8988T (cell line): ENCODE measurements at regions not wholly inside any gene's neighbourhood (a gene's known extent, or its start where the extent isn't known, plus 50 kb on each side); places are given as distances from the start of the nearest gene placed in this dataset.
"Not testable (repeated sequence)": the region's sequence is repeated elsewhere in the genome, so short reads cannot be mapped to it uniquely, and the experiment has no call there.

Experiments used
- DNase-seq: peaks from one replicate; pipeline ENCODE4 v3.0.0; 2011

DNA sequence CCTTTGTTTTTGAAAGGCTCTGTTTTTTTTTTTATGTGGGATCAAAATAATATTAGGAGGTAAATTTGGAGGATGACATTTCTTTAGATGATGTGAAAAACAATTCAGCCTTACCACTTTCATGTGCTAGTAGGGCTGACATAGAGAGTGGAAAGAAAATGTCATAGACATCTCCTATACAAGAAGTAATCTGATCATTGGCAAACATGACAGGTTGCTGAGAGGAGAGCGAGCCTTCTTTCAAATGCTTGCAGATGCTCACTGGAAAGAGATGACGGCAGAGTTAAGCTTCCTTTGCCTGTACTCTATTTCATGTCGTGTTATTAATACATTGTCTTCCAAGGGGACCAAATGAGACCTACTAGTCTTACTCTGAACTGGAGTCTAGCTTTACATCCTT is 160.1 kb upstream of the DAP start:
- DNase-seq = no peak

DNA sequence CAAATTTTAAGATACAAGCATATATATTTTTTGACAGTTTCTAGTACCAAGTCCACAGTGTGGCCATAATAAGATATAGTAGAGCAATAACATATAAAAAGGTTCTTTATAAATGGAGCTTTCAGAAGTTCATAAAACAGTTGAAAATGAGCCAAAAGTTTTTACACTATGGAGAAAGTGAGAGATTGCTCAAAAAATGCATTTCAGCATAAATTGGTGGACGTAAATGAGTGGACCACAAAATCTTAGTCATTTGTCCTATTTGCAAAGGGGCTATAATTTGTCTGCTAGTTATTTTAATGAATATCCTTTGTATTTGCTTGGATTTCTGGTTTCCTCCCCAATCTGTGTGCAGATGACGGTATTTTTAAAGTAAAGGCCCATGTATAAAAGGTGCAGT is 159.4 kb upstream of the DAP start:
- DNase-seq = no peak

DNA sequence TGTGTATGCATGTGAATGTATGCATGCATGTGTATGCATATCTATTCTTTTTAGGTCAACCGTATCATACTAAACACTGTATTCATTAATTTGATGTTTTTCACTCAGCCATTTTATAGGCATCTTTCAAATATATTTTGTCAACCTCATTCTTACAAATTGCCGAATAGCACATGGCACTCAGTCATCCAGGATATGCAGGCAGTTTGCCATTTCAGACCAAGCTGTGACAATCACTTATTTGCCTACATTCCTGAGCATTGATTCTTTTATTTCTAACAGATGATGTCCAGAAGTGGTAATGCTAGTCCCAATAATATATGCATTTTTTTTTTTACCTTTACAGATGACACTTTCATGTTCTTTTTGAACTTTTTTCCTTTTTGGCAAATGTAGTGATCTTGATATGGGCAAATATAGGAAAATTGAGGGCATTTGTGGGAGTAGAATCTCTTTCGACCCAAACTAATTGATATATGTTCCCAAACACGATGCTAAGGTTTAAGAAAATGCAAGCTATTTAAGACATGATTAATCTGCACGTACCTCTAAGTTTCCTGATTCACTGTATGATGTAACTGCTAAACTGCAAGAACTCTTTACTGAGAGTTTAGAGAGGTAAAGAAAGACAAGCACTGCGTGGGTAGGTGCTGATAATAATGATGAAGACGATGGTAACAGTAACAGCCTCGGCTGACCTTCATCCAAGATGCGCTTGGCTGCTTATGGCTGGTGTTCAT is 153.9 kb upstream of the DAP start:
- no peak for DNase-seq

DNA sequence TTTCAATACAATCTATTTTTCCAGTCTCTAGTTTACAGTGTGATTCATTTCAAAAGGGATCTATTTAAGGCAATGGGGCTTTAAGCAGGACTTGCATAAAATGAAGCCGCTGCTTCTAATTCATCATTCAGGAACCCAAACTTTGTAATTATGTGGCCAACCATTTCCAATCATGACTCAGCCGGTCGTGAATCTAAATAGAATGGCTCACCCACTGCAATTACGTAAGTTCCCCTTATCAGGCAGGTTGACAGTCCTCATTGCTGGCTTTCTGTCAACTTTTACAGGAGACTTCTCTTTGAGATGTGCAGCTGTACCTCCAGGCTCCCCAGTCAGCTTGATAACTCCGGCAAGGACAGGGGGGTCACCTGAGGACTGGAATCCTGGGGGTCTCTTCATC is 152.8 kb upstream of the DAP start:
- DNase-seq = no peak

DNA sequence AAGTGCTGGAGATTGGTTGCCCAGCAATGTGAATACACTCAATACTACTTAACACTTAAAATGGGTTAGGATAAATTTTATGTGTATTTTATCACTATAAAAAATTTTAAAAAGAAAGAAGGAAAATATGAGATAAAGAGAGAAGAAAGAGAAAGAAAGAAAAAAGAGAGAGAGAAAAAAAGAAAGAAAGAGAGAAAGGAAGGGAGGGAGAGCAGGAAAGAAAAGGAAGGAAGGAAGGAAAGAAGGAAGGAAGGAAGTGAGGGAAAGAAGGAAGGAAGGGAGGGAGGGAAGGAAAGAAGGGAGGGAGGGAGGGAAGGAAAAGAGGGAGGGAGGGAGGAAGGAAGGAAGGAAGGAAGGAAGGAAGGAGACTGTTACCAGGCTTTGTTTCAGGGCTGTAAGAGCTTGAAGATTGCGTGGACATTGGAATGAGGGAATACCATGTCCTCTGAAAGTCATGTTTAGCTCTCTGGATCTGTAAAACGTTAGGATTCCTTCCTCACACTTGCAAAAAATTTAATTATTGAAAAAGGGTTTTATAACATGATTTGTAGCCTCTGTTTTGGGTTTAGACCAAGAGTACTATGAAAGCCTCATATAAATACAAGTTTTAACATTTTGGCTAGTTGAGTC is 152.3 kb upstream of the DAP start:
- DNase-seq = no peak

DNA sequence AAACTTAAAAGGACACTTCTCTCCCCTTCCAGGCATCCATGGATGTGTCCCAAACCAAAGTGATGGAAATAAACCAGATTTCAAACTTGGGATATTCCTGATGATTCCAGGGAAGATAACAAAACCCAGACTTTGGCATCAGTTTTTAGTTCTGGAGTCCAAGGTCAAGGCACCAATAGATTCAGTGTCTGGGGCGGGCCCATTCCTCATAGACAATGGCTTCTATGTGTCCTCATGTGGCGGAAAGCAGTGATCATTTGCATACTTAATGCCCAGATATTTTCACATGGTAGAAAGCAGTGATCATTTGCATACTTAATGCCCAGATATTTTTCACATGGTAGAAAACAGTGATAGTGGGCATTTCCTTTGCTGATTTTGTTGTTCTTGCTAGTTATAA is 151.4 kb upstream of the DAP start:
- DNase-seq = no peak

DNA sequence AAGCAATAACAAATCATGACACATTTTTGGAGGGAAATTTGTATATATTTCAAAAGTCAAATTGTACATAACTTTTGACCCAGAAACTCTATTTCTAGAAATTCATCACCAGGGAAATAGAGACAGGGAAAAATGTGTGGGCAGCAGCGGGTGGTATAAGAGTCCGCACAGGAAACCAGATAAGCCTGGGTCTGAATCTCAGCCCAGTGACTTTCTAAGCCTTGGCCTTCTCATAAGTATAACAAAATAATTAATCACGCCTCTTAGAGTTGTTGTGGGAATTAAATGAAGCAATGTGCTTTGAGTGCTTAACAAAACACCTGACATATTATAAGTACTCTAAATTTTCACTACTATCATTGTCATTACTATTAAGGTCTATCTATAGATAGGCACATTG is 149.2 kb upstream of the DAP start:
- DNase-seq = no peak

DNA sequence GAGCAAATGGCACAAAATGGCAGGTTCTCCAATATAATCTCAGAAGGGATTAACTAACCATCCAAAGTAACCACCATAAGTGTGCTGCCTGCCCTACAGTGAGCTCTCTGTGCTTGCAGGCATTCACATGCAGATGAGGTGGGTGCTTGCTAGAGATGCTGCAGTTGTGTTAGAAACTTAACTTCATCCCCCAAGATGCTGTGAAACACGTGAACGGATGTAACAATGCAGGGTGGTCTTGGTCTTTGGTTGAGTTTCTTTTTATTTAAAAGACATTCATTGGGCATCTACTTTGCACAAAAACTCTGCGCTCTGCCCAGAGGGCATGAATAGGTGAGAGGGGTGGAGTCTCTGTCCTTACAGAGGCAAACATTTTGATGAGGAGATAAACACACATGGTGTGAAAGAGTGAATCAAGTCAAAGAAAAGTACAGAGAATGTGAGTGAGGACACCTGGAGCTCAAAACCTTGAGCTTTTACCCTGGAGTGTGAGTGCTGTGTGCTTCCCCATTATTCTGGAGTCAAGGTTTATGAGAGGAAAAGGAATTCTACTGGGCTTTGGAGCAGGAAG is 143.9 kb upstream of the DAP start:
- DNase-seq = no peak

DNA sequence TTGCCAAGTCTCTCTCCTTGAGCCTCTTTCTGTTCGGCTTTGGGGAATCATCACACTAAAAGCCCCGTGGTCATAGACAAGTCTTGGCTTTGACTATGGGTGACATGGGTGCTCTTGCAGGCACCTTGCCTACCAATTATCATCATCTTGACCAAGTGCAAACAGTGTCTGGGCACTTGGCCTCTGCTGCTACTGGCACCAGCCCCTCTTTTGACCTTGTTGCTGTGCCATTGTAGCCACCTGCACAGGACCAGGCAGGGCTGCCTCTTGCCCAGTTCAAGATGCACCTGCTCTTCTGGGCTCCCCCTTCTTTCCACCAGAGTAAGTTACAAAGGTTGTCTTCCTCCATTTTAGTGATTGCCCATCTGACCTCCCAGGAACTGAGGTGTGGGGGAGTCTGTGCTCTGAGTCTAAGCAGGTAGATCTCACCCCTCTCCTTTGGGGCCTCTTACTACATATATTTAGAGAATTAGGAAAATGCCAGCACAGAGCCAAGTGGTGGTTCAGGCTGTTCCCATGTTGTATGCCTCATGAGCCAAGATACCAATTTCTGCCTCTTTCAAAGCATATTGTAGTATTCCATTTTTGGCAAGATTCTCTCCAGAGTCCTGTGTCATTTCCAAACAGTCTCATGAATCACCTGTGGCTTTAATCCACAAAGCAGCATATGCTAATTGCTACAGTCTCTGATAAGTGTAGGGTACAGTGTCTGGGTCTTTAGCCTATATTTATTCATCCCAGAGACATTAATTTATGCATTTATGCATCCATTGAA is 142.9 kb upstream of the DAP start:
- DNase-seq = no peak

DNA sequence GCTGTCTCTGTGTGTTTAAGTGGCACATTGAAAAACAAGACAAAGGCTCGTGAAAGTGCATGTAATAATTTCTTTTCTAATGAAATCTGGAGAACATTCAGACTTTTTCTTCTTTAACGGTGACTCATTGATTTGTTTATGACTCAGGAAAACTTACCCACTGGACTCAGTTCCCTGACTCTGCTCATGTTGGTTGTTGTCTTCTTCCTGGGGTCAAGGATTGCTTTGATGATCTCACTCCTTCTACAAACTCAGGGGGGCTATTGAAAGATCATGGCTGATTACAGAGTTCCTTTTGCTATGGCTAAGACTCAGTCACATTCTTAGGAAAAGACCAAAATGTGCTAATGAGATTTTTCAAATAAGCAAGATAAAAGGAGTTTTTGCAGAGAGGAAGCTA is 141.1 kb upstream of the DAP start:
- no peak for DNase-seq

DNA sequence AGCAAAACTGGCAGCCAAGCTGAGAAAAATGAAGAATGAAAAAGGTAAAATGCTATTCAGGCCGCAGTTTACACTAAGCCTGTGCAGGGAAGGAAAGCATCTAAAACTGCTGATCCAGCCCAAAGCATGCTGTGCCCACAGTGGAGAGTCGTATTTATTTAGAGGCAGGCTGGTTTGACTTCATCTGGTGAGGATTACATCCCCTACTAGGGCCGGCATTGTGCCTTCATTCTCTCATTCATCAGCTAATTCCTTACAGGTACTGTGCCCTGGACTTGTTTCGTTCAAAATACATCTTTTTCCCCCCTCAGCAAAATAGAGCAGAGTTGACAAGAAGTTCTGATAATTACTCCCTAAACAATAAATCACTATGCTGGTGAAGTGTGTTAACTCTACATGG is 137.5 kb upstream of the DAP start:
- no peak for DNase-seq

DNA sequence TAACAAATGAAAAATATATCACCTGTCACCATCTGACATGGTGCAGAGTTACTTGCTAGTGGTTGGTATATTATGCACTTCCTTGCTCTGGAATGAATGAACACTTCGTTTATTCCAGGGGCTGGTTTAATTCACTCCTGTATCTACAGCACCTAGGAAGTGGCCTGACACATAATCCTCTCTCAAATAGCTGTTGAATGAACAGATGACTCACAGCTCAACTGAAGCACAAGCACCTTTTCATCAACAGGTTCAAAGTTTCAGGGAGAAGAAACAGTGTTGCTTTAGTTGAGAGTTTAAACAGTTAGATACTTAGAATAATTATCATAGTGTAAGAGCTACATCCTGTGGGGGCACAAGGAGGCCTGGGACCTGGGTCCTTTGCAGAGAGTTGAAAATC is 135.0 kb upstream of the DAP start:
- DNase-seq = no peak

DNA sequence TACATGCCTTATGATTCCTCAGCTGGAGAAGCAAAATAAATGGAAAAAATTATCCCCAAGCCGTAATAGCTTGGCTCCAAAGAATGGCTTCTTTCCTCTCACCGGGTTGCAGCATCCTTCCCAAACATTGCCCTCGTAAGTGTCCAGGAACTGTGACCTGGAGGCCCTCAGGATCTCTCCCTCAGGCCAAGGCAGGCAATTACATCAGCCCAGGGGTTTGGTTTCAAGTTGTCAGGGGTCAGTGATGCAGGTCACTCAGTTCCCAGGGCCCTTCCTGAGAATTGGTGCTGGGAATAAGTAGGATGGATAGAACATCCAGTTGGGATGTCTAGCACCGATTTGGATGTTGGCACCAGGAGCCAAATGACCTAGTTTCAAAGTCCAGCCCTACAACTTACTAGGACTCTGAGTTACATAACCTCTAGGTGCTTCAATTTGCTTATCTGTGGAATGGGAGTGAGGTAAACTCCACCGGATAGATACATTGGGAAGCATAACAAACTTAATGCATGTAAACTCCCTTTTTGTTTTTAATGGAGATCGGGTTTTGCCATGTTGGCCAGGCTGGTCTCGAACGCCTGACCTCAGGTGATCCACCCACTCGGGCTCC is 133.5 kb upstream of the DAP start:
- DNase-seq = no peak

DNA sequence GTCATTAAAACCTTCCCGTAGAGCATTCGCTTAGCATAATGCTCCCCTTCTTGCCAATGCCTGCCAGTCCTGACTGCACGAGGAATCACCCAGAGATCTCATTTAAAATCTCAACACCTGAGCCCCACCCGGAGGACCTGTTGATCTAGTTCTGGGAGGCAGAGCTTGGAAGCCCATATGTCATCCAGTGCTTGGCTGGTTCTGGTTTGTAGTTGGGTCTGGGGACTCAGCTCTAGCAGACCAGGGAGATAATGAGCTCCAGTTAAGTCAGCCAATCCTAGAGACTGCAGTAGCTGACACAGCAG is 131.8 kb upstream of the DAP start:
- DNase-seq = no peak

DNA sequence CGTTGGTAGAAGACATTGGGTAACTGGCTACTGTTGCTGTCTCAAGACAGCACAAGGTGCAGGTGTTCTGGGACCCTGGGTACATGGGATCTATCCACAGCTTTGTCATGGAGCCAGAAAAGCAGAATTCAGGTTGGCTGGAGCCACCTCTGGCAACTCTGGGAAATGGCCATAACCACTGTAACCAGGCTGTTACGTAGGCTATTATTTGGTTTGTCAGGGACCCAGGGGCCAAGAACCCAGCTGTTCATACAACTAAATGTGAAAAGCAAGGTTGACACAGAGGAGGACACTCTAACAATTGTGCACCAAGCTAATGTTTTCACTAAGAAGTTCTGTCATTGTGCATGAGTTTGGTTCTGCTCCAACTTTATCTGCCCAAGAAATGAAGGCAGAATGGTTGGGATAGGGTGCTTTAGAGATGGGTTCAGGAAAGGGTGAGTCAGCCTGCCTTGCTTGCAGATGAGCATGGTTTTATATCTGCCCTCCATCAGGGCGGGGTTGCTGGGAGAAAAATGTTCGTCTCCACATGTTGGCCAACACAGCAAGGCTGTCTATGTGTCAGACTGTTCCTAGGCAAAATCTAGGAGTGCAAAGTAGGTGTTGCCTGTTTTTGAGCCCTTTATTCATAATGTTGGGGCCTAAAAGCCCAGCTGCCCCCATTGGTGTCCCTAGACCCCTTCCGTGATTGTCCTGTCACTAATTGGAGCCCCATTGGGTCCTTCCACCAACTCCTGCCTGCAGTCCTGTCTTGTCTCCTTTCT is 131.3 kb upstream of the DAP start:
- DNase-seq = no peak

DNA sequence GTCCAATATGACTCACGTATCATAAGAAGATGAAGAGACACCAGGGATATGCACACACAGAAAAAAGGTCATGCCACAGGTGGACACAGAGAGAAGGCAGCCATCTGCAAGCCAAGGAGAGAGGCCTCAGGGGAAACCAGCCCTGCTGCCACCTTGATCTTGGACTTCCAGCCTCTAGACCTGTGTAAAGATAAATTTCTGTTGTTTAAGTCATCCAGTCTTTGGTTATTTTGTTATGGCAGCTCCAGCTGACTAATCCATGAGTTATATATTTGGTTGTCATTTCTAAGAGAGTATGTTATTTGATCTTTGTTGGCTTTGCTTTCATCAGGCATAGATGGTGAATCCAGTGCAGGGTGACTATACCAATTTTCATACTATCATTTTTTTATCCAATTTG is 130.2 kb upstream of the DAP start:
- no peak for DNase-seq

DNA sequence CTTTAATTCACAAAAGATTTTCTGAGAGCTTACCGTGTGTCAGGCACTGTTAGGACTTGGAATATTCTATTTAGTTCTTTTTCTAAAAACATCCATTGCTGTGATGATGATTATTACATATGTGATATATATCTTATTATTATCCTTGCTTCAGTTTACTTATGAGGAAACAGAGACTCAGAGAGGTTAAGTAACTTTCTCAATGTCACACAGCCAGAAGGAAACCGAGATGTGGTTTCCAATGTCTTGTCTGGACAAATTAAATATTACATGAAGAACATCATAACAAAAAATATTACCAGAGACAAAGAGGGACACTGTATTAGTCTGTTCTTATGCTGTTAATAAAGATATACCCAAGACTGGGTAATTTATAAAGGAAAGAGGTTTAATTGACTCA is 125.5 kb upstream of the DAP start:
- DNase-seq = no peak

DNA sequence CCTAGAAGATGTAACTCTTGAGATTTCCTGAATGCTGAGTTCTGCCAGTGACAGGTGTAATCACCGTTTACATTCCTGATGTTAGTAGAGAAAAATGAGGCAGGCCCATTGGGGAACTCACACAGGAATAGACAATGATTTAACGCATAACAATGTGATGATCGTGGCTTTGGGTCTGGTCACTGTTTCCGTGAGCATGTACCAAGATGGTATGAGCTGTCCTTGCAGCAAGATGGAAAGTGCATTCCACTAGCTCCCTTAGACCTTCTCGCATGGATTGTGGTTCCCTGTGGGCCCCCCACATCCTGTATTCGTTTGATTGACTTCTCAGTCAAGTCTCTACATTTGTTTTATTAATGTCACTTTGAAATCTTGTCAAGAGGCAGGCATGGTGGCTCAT is 124.0 kb upstream of the DAP start:
- DNase-seq = peak; percentile 49

DNA sequence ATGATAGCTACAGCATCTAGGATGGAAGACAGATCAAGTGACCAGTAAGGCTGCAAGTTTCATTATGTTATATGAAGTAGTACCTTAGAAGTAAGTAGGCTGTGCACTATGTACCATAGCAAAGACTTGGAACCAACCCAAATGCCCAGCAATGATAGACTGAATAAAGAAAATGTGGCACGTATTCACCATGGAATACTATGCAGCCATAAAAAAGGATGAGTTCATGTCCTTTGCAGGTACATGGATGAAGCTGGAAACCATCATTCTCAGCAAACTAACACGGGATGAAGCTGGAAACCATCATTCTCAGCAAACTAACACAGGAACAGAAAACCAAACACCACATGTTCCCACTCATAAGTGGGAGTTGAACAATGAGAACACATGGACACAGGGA is 122.9 kb upstream of the DAP start:
- DNase-seq = not testable (repeated sequence)

DNA sequence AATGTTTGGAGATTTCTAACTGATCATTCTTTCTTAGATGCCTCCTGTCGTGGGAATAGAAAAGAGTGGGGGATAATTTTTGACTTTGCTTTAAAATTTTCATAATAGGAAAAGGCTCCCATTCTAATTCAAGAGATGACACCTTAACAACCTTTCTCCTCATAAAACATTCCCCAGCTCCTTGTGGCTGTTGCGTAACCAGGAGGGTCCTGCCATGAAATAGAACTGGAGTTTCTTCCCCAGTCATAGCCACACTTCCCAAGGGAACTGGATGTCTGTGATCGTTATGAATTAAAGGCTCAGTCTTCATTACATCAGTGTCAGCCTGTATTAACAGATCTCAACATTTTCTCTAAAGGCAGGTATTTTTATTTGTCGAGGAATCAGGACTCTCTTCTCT is 119.9 kb upstream of the DAP start:
- no peak for DNase-seq

DNA sequence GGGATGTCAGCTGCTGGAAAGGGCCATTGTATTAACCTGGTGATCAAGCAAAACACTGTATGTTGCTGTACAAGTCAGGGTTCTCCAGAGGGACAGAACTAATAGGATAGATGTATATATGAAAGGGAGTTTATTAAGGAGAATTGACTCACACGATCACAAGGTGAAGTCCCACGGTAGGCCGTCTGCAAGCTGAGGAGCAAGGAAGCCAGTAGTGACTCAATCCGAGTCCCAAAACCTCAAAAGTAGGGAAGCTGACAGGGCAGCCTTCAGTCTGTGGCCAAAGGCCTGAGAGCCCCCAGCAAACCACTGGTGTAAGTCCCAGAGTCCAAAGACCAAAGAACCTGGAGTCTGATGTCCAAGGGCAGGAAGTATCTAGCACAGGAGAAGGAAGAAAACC is 116.0 kb upstream of the DAP start:
- DNase-seq = not testable (repeated sequence)

DNA sequence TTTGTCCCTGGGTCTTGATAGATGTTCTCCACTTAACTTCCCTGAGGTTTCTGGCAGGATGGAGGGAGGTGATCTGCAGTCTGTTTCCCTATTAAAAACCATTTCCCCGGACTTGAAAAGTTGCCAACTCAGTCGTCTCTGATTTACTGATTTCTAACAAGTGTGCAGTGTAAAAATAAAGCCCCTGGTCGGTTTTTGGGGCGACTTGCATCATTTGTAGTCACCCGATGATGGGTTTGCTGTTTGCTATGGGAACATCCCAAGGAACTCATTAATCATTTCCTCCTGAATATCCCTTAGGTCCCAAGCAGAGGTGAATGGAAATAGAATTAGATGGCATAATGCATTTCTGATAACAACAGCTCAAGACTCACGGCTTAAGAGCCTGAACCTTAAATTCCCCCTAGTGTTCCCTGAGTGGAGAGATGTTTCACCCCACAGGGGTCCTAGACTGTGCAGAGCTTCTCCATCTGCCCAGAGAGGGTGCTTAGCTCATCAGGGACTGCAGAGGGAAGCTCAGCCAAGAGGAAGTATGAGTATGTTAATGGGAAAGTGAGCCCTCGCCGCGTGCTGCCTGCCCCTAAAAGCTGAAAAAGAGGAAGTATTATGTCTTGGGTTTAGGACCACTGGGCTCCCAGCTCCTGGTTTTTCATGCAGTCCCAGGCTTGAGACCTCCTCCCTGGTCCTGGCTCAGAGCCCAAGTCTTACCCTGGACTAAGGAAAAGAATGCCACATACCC is 115.1 kb upstream of the DAP start:
- no peak for DNase-seq
